MM.1S (cell line): ENCODE measurements at regions not wholly inside any gene's neighbourhood (a gene's known extent, or its start where the extent isn't known, plus 50 kb on each side); places are given as distances from the start of the nearest gene placed in this dataset.

Experiments used
- DNase-seq: peaks from one replicate; pipeline ENCODE4 v3.0.0-alpha.2; 2015
- H2AFZ ChIP-seq: fragments of 300-600 bp; sonication (generic); 2 replicates; pipeline ENCODE4 v1.6.0; 2016; ENCODE audit warnings: antibody characterized with exemption, low read length
- H3F3A ChIP-seq: fragments of 300-600 bp; sonication (generic); 2 replicates; pipeline ENCODE4 v1.6.1; 2016; ENCODE audit warnings: mild to moderate bottlenecking, antibody characterized with exemption, low read length, moderate library complexity, mixed read lengths; ENCODE audit not compliant: insufficient read depth
- H3K27ac ChIP-seq: fragments of 300-600 bp; sonication (generic); 2 replicates; pipeline ENCODE4 v1.5.1; 2016; ENCODE audit warnings: mild to moderate bottlenecking, low read length
- H3K27me3 ChIP-seq: fragments of 300-600 bp; sonication (generic); replicated peaks from 2 replicates; pipeline ENCODE4 v1.6.0; 2016; ENCODE audit warnings: low read length; ENCODE audit not compliant: insufficient read depth
- H3K36me3 ChIP-seq: fragments of 300-600 bp; sonication (generic); replicated peaks from 2 replicates; pipeline ENCODE4 v1.6.1; 2016; ENCODE audit warnings: mild to moderate bottlenecking, low read length, mixed read lengths; ENCODE audit not compliant: insufficient read depth
- H3K4me1 ChIP-seq: fragments of 300-600 bp; sonication (generic); 2 replicates; pipeline ENCODE4 v1.6.1; 2016; ENCODE audit warnings: low read length, mixed read lengths
- H3K4me2 ChIP-seq: fragments of 300-600 bp; sonication (generic); 2 replicates; pipeline ENCODE4 v1.6.0; 2016; ENCODE audit warnings: low read depth, low read length
- H3K4me3 ChIP-seq: fragments of 300-600 bp; sonication (generic); 2 replicates; pipeline ENCODE4 v1.5.1; 2016; ENCODE audit warnings: low read length, mixed read lengths
- H3K79me2 ChIP-seq: fragments of 300-600 bp; sonication (generic); 2 replicates; pipeline ENCODE4 v1.6.1; 2016; ENCODE audit warnings: mixed run types, low read length, mixed read lengths
- H3K9ac ChIP-seq: fragments of 300-600 bp; sonication (generic); 2 replicates; pipeline ENCODE4 v1.6.1; 2016; ENCODE audit warnings: low read length, mixed read lengths
- H3K9me2 ChIP-seq: fragments of 300-600 bp; sonication (generic); replicated peaks from 2 replicates; pipeline ENCODE4 v1.6.1; 2016; ENCODE audit warnings: mild to moderate bottlenecking, low read length, mixed read lengths; ENCODE audit not compliant: insufficient read depth
- H3K9me3 ChIP-seq: fragments of 300-600 bp; sonication (generic); replicated peaks from 2 replicates; pipeline ENCODE4 v1.6.1; 2016; ENCODE audit warnings: mild to moderate bottlenecking, low read length, mixed read lengths; ENCODE audit not compliant: insufficient read depth
- H4K20me1 ChIP-seq: fragments of 300-600 bp; sonication (generic); 2 replicates; pipeline ENCODE4 v1.6.1; 2016; ENCODE audit warnings: mild to moderate bottlenecking, low read length, moderate library complexity, mixed read lengths; ENCODE audit not compliant: insufficient read depth
- EZH2 ChIP-seq: fragments of 300-600 bp; sonication (generic); optimal IDR thresholded peaks from 2 replicates; pipeline ENCODE3; 2017; ENCODE audit warnings: low read depth, mild to moderate bottlenecking, antibody characterized with exemption, low read length, mixed read lengths
- EZH2phosphoT487 ChIP-seq: fragments of 300-600 bp; sonication (generic); IDR thresholded peaks from 2 replicates; pipeline ENCODE4 v1.6.1; 2018; ENCODE audit warnings: antibody characterized with exemption, low read length
- TF ChIP-seq, protein P1 (sequence below): fragments of 300-600 bp; sonication (generic); IDR thresholded peaks from 2 replicates; pipeline ENCODE4 v1.5.1; 2016; ENCODE audit warnings: antibody characterized with exemption, low read length, mixed read lengths

DNA sequence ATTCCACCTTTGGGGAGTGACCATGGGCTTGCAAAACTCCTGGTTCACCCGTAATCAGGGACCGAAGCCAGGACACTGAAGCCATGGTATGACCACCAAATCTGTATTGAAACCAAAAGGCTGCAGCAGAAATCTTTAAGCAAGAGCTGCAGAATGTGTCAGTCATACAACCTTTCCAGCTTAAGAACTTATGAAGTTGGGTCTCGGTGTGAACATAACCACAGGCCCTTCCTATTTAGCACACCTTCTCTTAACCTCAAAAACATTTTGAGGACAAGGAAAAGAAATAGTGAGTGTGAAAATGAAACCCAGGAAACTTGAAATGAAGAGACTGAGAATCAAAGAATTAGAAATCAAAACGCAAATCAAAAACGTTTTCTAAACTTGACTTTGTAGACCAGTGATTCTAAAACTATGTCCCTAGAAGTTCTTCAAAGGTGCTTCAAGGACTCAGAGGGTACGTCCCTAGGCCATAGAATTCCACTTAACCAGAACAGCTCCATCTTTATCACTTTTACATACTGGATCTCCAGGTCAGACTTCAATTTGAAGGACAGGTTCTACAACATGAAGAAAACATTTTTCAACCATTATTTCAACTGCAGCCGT is 231.6 kb upstream of the GRIP1 start:
- Histone ChIP-seq H3F3A (no peaks in the 10 kb centered on the region), H3K79me2 (no peaks in the 10 kb centered on the region), H4K20me1 (no peaks in the 10 kb centered on the region), H3K9ac (no peak overlapping the region), H3K4me2 (no peak overlapping the region), H3K4me1 (no peaks in the 10 kb centered on the region), H3K4me3 (no peak overlapping the region), H3K9me3 (no peaks in the 10 kb centered on the region), H3K27ac (no peak overlapping the region), H3K27me3 (no peaks in the 10 kb centered on the region), H2AFZ (no peak overlapping the region), H3K9me2 (no peaks in the 10 kb centered on the region), H3K36me3 (no peaks in the 10 kb centered on the region)
- no peak for TF ChIP-seq EZH2
- TF ChIP-seq, protein P1, sequence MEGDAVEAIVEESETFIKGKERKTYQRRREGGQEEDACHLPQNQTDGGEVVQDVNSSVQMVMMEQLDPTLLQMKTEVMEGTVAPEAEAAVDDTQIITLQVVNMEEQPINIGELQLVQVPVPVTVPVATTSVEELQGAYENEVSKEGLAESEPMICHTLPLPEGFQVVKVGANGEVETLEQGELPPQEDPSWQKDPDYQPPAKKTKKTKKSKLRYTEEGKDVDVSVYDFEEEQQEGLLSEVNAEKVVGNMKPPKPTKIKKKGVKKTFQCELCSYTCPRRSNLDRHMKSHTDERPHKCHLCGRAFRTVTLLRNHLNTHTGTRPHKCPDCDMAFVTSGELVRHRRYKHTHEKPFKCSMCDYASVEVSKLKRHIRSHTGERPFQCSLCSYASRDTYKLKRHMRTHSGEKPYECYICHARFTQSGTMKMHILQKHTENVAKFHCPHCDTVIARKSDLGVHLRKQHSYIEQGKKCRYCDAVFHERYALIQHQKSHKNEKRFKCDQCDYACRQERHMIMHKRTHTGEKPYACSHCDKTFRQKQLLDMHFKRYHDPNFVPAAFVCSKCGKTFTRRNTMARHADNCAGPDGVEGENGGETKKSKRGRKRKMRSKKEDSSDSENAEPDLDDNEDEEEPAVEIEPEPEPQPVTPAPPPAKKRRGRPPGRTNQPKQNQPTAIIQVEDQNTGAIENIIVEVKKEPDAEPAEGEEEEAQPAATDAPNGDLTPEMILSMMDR: no peak
- TF ChIP-seq EZH2phosphoT487: no peak
- no peak for DNase-seq

DNA sequence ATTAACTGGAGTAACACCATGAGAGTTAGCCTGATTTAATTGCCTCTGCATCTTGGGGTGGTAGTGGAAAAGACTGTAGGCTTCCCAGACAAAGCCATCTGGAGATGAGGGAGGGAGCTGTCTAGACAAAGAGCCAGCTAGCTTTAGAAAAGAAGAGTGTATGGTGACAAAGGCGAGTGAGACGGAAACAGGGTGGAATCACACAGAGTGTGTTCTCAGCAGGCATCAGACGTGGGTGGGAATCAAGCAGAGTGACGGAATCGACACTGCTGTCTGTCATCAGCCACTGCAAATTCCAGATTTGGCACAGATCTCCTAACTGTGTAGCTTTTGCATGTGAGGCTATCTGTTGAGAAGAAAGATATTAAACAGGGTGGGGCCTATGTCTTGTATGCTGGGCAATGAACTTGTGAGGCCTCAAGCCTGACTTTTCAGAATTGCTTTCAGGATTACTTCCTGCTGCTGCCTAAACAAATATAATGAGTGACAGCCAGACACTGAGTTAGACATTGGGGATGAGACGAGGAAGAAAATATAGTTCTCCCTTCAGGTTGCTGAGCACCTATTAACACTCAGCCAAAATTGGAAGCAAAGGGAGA is 236.5 kb upstream of the GRIP1 start:
- Histone ChIP-seq H3K4me2 (no peak overlapping the region), H3K9ac (no peak overlapping the region), H2AFZ (no peak overlapping the region), H3K4me3 (no peak overlapping the region), H3K27ac (no peak overlapping the region), H3K4me1 (peaks cover 9% of the 10 kb centered on the region), H3K27me3 (no peaks in the 10 kb centered on the region), H3F3A (no peaks in the 10 kb centered on the region), H4K20me1 (no peaks in the 10 kb centered on the region), H3K79me2 (no peaks in the 10 kb centered on the region), H3K9me2 (no peaks in the 10 kb centered on the region), H3K9me3 (no peaks in the 10 kb centered on the region), H3K36me3 (no peaks in the 10 kb centered on the region)
- TF ChIP-seq, protein P1: no peak
- TF ChIP-seq EZH2: no peak
- TF ChIP-seq EZH2phosphoT487: no peak
- no peak for DNase-seq

- H3K9me3 ChIP-seq: no peaks in the 10 kb centered on the region
- no peak overlapping the region for H3K4me2 ChIP-seq
- H3K79me2 ChIP-seq: no peaks in the 10 kb centered on the region
- TF ChIP-seq, protein P1: no peak
- TF ChIP-seq EZH2phosphoT487 (no peak), EZH2 (no peak)
- no peak overlapping the region for H3K27ac ChIP-seq
- H3K9me2 ChIP-seq: no peaks in the 10 kb centered on the region
- H3K36me3 ChIP-seq: no peaks in the 10 kb centered on the region
- H3F3A ChIP-seq: no peaks in the 10 kb centered on the region
- H2AFZ ChIP-seq: no peak overlapping the region
- DNase-seq: no peak
- H3K4me1 ChIP-seq: peaks cover 9% of the 10 kb centered on the region
- H3K9ac ChIP-seq: no peak overlapping the region
- H4K20me1 ChIP-seq: no peaks in the 10 kb centered on the region
- H3K27me3 ChIP-seq: no peaks in the 10 kb centered on the region
- H3K4me3 ChIP-seq: no peak overlapping the region
Observed at GRCh38 chr12:66916189-66916588, 237.3 kb upstream of the GRIP1 start.
